GM18517 (cell line): ENCODE measurements at regions not wholly inside any gene's neighbourhood (a gene's known extent, or its start where the extent isn't known, plus 50 kb on each side); places are given as distances from the start of the nearest gene placed in this dataset.

Source experiments
- ATAC-seq: cut with Tn5 transposase; IDR thresholded peaks from one replicate; pipeline ENCODE4 v1.9.1; 2021; ENCODE audit warnings: mild to moderate bottlenecking, moderate library complexity; ENCODE audit not compliant: unreplicated experiment

DNA sequence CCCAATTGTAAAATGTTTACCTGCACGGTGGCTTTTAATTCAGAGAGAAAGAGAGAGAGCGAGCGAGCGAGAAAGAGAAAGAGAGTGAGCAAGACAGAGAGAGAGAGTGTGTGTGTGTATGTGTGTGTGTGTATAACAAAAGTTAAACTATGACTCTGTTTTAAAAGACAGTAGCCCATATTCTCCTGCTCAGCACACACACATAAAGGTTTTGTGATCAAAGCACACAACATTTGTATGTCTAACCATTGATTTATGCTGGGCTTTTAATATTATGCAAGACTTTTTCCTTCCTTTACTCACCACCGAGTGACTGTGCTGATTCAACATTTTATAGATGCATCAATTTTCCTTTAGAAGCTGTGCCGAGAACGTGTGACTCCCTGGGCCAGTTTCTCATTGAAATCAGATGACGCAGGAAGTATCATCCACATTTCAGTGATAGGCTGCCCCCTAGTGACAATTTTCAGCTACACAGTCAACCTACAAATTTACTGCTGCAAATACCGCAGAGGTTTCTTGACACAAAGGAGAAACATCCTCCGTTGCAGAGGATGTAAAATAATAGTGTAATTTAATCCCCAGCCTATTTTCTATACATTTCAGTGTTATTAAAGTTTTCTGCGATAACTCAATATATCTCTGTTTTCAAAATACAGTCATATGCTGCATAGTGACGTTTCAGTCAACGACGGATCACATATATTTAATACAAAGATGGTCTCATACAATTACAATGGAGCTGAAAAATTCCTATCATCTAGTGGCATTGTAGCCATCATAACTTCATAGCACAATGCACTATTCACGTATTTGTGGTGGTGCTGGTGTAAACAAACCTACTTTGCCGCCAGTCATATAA lies 165.9 kb upstream of the TANK start:
- ATAC-seq, result peak; percentile 92

DNA sequence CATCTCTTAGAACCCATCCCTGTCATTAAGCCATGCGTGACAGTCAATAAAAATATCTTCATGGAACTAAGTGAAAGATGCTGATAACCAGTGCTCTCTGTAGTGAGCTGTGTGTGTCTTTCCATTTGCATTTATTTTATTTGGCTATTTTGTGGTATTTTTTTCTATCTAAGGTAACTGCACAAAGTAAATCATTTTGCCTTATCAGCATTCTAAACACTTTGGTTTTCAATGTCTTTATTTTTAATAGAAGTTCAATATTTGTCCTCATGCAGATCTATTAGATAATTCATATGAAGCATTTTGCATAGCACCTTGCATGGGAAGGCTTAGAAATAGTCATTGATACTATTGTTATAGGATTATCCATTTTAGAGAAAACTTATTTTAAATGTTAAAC lies 163.6 kb upstream of the TANK start:
- no peak for ATAC-seq

DNA sequence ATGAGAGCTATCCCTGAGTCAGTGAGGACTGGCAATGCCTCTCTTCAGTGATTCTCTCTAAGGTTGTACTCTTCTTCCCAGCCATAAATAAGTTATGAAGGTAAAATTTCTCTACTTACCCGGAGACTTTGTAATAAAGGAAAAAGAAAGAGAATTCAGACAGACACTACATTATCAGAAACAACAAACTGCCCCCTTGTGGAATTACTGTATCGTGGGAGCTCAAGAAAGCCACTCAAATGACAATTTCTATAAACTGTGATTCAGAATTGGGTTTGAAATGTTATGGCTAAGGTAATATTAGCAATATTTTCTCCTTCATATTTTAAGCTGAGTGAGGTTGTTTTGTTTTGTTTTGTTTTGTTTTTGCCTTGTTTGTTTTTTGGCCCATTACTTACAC lies 155.8 kb upstream of the TANK start:
- no peak for ATAC-seq

DNA sequence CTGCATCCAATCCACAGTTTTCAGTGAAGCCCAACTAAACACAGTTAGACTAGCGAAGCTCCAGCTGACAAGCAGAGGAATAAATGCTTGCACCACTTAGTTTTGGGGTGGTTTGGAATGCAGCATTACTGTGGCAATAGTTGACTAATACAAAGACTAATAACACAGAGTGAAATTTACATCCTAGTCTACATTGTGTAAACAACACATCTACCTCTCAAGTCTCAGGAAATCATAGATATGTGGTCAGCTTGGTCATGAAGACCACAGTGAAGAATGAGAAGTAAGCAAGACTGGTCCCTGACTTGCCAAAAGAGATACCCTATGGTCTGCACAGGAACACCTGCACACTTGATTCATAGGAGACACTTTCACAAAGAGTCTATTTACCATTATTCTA lies 155.1 kb upstream of the TANK start:
- no peak for ATAC-seq

DNA sequence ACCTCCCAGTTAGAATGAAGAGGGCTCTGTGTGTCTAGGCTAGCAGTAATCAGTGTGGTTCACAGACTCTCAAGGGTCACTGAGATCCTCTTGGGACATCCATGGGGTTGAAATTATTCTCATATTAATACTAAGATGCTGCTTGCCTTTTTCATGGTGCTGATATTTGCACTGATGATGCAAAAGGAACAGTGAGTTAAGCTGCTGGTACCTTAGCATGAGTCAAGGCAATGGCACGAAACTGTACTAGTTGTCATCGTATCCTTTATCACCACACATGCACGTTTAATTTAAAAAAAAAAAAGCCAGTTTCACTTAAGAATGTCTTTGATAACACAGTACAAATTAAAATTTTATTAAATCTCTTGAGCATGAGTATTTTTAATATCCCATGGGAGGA lies 151.9 kb upstream of the TANK start:
- ATAC-seq, result no peak

DNA sequence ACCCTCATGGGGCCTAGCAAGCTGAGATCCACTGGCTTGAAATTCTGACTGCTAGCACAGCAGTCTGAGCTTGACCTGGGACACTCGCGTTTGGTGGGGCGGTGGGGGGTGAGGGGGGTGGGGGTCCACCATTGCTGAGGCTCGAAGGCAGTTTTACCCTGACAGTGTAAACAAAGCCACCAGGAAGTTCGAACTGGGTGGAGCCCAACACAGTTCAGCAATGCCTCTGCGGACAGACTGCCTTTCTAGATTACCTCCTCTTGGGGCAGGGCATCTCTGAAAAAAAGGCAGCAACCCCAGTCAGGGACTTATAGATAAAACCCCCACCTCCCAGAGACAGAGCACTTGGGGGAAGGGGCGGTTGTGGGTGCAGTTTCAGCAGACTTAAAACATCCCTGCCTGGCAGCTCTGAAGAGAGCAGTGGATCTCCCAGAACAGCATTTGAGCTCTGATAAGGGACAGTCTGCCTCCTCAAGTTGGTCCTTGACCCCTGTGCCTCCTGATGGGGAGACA lies 149.7 kb upstream of the TANK start:
- no peak for ATAC-seq

DNA sequence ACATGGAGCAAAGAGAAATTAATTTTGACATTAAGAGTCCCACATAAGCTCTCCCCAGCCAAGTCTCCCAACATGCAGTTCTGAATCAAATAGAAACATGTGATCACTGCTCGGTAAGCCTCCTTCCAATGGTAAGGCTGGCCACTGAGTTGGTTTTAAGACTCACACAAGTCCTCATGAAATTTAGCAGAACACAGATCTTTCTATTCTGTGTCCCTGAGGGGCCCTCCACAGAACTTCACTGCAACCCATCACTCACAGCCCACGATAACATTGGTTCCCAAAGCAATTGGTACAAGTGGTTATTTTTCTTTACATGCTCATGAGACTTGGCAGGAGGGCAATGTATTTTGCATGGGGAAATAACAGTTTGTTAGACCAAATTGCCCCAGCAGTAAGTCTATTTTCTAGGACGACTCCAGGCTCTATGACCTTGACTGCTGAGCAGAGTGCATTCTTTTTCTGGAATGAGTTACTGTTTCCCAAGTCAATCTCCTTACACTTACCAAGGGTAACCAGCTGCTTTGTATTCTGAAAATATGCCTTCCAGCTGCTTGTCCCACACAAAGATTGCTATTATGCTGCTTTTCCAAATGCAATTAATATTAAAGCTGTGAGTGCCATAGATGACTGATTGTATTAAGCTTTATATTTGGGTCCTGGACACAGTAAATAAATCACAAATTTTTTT lies 142.3 kb upstream of the TANK start:
- ATAC-seq, result no peak

DNA sequence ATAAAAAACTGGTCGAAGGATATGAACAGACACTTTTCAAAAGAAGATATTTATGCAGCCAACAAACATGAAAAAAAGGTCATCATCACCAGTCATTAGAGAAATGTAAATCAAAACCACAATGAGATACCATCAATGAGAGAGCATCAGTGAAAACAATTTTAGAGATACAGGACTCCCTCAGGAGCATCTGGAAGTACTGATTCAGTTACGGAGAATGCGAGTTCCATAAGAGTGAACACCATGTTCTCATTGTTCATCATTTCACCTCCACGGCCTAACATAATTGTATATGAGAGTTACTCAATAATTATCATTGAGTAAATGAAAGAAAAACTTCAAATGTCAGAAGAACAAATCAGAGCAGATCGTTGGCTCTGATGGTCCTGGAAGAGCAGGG lies 140.9 kb upstream of the TANK start:
- no peak for ATAC-seq

DNA sequence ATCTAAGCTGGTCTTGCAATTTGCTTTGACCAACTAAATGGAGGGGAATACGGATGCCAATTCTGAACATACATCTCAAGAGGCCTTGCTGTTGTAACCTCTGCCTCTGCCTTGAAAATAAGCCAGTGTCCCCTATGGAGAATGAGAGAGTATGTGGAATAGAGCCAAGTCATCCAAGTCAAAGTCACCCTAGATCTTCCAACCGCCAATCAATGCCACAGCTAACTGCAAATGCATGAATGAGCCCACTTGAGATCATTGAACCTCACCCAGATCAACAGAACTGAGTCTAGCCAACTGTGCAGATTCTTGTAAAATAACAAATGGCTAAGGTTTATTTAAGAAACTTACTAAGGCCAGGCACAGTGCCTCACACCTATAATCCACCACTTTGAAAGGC lies 139.8 kb upstream of the TANK start:
- no peak for ATAC-seq

DNA sequence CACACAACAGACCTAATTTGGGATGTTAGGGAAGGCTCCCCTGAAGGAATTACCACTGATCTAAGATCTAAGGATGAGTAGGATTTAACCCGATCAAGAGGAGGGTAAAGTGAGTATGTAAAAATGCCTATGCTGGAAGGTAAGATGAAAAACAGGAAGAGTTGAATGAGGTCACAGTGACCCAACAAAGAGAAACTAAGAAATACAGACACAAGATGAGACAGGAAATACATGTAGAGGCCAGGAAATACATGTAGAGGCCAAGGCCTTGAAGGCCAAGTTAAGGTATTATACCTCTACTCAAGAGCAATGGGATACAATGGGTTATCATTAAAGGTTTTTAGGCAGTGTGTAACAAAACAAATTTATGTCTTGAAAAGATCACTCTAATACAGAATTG lies 131.6 kb upstream of the TANK start:
- no peak for ATAC-seq

DNA sequence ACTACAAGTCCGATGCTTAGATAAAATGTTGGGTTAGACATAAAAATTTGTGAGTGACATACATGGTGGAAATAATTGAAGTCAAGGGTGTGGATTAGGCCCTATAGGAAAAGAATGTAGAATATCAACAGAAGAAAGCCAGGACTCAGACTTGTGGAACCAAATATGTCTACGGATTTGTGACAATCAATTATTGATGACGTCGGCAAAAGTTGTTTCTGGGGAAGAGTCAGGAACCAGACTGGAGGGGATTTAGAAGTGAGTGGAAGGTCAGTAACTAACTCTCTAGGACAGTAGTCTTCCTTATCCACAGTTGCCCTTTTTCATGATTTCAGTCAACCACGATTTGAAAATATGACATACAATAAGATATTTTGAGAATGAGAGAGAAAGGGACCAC lies 130.9 kb upstream of the TANK start:
- ATAC-seq, result no peak

DNA sequence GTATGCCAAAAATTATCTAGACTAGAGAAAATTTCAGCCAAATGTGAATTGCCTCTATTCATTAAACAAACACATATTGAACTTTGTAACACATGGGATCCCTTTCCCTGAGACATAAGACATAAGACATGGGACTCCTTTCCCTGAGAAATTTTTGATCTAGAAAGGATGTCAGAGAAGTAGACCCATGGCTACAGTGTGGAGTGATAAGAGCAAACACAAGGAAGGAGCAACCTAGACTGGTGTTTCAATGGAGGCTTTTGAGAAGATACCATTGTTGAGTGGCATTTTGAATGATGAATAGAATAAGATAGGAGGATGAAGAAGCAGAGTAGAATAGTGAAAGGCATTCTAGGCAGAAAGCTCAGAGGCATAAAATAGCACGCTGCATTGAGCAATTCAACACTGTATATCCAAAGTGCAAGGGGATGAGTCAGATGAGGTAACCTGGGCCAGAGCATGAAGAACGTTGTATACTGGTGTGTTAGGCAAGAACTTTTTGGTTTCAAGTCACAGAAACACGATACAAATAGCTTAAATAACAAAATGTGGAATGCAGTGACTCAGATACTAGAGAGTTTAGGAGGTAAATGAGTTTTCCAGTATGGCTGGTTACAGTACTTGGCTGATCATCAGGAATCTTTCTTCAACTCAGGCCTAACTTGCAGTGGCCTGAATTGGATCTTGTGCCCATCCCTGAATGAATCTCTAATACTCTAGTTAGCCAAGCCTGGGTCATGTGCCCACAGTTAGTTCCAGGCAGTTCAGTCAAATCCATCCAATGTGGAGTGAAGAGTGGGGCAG lies 129.8 kb upstream of the TANK start:
- no peak for ATAC-seq

DNA sequence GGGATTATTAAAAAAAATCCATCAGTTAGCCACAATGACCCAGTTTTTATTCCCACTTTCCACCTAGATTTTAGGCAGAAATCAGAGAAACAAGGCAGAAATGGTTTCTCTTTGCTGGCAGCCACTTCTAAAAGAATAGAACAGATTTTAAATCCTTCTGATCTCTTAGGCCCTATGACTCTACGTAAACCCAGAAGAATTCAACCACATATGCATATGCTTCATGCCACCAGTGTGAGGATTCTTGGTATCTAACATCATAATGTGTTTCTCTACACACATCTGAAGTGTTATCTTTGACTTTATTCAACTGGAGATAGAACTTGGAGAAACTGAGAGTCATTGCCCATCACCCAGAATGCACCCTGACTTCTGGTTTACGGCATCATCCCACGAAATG lies 128.7 kb upstream of the TANK start:
- no peak for ATAC-seq

DNA sequence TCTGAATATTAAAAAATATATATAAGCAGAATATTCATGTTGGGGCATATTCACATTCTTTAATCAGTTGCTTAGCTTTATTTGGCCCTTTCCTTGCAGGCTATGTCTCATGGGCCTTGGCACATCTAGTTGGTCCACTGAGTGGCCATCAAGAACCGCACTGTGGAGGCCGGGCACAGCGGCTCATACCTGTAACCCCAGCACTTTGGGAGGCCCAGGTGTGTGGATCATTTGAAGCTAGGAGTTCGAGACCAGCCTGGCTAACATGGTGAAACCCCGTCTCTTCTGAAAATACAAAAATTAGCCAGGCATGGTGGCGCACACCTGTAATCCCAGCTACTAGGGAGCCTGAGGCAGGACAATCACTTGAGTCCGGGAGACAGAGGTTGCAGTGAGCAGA lies 127.6 kb upstream of the TANK start:
- no peak for ATAC-seq

DNA sequence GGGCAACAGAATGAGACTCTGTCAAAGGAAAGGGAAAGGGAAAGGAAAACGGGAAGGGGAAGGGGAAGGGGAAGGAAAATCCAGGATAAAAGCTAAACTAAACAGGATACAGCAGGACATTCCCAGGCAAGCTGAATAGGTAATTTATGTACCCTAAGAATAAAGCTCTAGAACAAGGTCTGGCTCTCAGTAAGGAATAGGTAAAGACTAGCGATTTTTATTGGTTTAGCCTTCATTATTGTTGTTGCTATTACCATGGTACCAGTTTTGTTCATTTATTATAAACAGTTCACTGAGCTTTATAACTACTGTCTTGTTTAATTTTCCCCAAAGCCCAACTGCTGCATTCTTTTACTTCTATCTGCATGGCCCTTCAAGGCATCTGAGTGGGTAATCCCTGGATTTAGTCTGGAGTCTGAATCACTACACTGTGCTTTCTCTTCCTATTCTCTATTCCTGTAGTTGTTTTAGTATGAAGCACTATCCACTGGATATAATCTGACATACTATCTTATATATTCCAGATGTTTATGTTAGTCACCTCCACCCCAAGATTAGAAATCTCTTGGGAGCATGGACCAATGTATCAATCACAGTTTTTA lies 127.1 kb upstream of the TANK start:
- ATAC-seq, result no peak

DNA sequence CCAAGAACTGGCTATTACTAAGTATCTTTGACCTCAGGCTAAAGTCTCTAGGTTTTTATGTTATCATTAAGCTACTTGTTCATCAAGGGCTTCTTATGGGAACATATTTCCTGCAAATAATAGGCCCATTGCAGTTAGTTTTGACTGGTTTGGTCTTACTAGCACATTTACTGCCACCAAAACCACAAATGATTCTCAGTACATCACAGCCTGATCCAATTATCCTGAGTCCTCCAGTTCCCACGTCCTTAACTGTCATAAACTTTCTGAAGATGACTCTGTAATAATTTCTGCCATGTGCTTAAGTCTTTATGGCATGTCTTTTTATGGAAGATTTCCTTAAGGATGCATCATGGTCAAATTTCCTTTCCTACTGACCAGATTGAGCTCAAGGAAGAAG lies 123.3 kb upstream of the TANK start:
- ATAC-seq, result no peak

DNA sequence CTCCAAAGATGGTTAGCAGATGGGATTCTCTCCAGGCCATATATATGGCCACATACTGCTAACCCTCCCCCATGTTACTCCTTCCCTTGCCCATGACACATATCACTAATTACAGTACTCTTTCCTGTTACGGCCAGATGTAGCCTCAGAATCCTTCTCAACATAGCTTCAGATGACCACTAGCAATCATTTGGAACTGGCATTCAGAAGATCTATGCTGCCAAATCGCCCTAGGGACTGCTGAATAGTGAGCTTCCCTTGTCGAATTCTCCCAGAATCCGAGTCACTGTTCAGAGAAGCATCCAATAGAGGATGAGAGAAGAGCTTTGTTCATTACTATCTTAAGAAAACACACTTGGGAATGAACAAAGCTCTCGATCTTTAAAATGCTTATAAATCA lies 121.2 kb upstream of the TANK start:
- ATAC-seq, result no peak

DNA sequence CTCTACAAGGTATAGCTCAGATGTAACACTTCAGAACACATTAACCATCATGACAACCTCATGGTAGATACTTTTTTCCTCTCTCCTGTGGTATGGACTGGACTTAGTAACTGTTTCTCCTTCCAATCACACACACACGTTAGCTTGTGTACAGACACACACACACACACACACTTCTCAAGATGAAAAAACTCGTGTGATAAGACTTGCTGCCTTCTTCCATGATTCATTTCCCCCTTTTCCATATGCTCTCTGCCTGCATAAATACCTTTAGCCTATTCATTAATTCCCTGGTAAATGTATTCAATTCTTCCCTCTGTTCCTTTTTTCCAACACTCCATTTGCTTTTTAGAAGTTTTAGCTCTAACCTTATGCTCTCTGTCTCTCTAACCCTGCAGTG lies 118.9 kb upstream of the TANK start:
- ATAC-seq, result no peak

DNA sequence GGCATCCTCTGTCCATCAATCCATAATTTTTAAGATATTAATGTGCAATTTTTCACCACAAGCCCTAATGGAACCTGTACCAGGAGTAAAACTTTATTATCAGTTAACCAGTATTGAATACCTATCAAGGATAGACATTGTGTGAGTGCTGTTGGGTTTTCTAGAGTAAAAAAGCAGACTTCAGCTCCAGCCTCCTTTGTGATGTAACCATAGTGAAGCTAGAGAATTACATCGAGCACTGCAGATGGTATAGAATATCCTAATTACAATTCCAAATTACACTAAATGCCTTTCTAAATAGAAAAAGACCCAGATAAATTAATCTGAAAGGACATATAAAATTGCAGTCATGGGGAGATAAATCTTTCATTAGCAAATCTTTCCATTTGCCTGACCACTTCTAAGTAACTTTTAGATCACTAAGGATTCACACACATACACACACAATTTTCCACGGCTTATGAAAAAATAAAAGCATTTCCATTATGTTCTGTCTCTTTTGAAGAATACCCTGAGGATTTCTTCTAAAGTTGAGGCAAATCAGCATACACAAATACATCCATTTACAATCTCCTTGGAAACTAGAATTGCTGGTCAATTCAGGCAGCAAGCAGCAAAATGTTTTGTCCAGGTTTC lies 117.1 kb upstream of the TANK start:
- ATAC-seq, result no peak

DNA sequence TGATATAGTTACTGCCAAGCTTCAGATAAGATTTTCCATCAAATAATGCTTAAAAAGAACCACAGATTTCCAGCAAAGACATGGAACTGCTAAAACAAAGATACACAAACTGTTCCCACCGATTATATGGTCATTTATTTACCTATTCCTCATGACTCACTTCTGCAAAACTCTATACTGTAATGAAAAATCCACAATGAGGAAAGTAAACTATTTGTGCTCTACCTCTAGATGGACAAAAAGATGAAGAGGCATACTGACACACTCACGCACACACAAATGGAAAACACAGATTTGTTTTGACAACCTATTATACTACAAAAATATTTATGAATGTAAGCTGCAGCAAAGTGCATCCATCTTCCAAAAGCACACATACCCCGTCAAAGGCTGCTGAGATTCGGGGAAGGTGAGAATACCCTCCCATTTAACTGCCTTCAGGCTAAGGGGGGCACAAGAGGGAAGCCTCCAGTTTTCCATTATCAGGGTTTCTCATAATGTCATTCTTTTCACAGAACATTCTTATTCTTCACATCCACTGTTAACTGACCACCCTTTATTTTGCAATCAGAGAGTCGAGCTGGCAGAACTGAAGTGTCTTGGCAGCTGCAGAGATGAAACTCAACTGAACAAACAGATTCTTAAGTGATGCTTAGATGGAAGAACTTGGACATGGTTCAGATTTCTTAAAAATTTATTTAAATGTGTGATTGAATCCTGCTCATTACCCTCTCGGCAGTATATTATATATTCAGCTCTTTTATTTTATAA lies 115.9 kb upstream of the TANK start:
- no peak for ATAC-seq
